ENCODE measurements at regions not wholly inside any gene's neighbourhood (a gene's known extent, or its start where the extent isn't known, plus 50 kb on each side); places are given as distances from the start of the nearest gene placed in this dataset.
"Not testable (repeated sequence)": the region's sequence is repeated elsewhere in the genome, so short reads cannot be mapped to it uniquely, and the experiment has no call there.

DNA sequence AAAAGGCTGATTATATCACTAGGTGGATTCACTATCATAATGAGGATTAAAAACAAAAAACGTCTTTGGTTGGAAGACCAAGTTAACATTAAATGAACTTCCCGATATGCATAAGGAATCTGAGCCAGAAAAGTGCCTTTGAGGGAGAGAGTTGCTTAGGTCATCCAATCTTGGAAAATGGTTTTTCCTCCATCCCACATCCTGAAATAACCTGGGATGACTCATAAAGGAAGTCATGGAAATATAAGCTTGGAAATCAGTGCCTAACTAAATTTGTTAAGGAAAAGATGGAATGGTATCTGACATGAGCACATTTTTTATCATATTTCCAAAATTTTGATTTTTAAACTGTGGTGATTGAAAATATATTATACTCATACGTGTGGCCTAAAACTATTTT, 66.0 kb downstream of the KBTBD8 start:
- H3K27ac Mint-ChIP-seq: no peak overlapping the region
- Histone ChIP-seq H3K27ac (ENCODE audit: low read depth, low read length) (no peak overlapping the region), H3K36me3 (ENCODE audit: control insufficient read depth, insufficient read depth, low read length) (no peaks in the 10 kb centered on the region), H3K27me3 (ENCODE audit: control insufficient read depth, insufficient read depth, low read length, poor library complexity, severe bottlenecking) (no peaks in the 10 kb centered on the region), H3K9ac (ENCODE audit: extremely low read depth, low read length, poor library complexity, severe bottlenecking) (no peak overlapping the region), H3K4me3 (ENCODE audit: low read length) (no peak overlapping the region), H3K9me3 (ENCODE audit: control insufficient read depth, low read length) (peaks cover 13% of the 10 kb centered on the region), H3K4me1 (ENCODE audit: control insufficient read depth, insufficient read depth, low read length) (no peaks in the 10 kb centered on the region)
- 77 to 86% methylated on average over 2 to 3 of the region's 3 CpGs for WGBS, 2 experiments (ENCODE audit: insufficient coverage in 1 of 2, insufficient read length in 1 of 2)
- H3K4me1 Mint-ChIP-seq: no peaks in the 10 kb centered on the region
- peaks cover 22% of the 10 kb centered on the region for H3K9me3 Mint-ChIP-seq
- H3K36me3 Mint-ChIP-seq (ENCODE audit: low read depth): peaks cover 1% of the 10 kb centered on the region
- TF ChIP-seq, protein P1, sequence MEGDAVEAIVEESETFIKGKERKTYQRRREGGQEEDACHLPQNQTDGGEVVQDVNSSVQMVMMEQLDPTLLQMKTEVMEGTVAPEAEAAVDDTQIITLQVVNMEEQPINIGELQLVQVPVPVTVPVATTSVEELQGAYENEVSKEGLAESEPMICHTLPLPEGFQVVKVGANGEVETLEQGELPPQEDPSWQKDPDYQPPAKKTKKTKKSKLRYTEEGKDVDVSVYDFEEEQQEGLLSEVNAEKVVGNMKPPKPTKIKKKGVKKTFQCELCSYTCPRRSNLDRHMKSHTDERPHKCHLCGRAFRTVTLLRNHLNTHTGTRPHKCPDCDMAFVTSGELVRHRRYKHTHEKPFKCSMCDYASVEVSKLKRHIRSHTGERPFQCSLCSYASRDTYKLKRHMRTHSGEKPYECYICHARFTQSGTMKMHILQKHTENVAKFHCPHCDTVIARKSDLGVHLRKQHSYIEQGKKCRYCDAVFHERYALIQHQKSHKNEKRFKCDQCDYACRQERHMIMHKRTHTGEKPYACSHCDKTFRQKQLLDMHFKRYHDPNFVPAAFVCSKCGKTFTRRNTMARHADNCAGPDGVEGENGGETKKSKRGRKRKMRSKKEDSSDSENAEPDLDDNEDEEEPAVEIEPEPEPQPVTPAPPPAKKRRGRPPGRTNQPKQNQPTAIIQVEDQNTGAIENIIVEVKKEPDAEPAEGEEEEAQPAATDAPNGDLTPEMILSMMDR (conservative IDR thresholded peaks at IDR 0.05): no peak
- H3K27me3 Mint-ChIP-seq (ENCODE audit: insufficient read depth): no peaks in the 10 kb centered on the region
- no peak overlapping the region for H3K4me3 Mint-ChIP-seq
- DNase-seq: no peak

DNA sequence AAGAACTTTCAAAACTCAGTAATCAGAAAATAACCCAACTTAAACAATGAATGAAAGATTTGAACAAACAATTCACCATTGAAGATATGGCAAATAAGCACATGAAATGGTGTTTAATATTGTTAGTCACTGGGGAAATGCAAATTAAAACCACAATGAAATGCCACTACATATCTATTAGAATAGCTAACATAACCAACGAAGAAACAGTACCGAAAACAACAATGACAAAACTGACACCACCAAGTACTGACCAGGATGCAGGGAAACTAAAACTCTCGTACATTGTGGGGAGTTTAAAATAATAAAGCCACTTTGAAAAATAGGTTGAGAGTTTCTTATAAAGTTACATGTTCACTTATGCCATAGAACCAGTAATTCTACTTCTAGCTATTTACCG, 69.1 kb downstream of the KBTBD8 start:
- H3K9me3 ChIP-seq (ENCODE audit: control insufficient read depth, low read length): no peaks in the 10 kb centered on the region
- no peak for DNase-seq
- TF ChIP-seq, protein P1 (conservative IDR thresholded peaks at IDR 0.05): no peak

DNA sequence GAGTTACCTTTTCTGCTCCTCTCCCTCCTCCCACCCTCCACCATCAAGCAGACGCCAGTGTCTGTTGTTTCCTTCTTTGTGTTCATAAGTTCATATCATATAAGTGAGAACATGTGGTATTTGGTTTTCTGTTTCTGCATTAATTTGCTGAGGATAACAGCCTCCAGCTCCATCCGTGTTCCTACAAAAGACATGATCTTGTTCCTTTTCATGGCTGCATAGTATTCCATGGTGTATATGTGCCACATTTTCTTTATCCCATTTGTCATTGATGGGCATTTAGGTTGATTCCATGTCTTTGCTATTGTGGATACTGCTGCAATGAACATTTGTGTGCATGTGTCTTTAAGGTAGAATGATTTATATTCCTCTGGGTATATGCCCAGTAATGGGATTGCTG, 74.5 kb downstream of the KBTBD8 start:
- not testable (repeated sequence) for DNase-seq; H3K9ac ChIP-seq (ENCODE audit: extremely low read depth, low read length, poor library complexity, severe bottlenecking); H3K9me3 Mint-ChIP-seq; H3K4me1 ChIP-seq (ENCODE audit: control insufficient read depth, insufficient read depth, low read length); H3K27ac Mint-ChIP-seq; H3K4me3 ChIP-seq (ENCODE audit: low read length); H3K9me3 ChIP-seq (ENCODE audit: control insufficient read depth, low read length); H3K36me3 ChIP-seq (ENCODE audit: control insufficient read depth, insufficient read depth, low read length); H3K27me3 ChIP-seq (ENCODE audit: control insufficient read depth, insufficient read depth, low read length, poor library complexity, severe bottlenecking); H3K4me3 Mint-ChIP-seq; H3K27ac ChIP-seq (ENCODE audit: low read depth, low read length); H3K27me3 Mint-ChIP-seq (ENCODE audit: insufficient read depth); H3K4me1 Mint-ChIP-seq; H3K36me3 Mint-ChIP-seq (ENCODE audit: low read depth)
- 83 to 95% methylated on average over 1 of the region's 2 CpGs for WGBS, 2 experiments (ENCODE audit: insufficient coverage in 1 of 2, insufficient read length in 1 of 2)

More for the DNA sequence above, 69.1 kb downstream of the KBTBD8 start:
- Histone ChIP-seq H3K4me3 (ENCODE audit: low read length) (no peak overlapping the region), H3K36me3 (ENCODE audit: control insufficient read depth, insufficient read depth, low read length) (no peaks in the 10 kb centered on the region), H3K9ac (ENCODE audit: extremely low read depth, low read length, poor library complexity, severe bottlenecking) (no peak overlapping the region), H3K27me3 (ENCODE audit: control insufficient read depth, insufficient read depth, low read length, poor library complexity, severe bottlenecking) (no peaks in the 10 kb centered on the region), H3K27ac (ENCODE audit: low read depth, low read length) (no peak overlapping the region), H3K4me1 (ENCODE audit: control insufficient read depth, insufficient read depth, low read length) (no peaks in the 10 kb centered on the region)
- Mint-ChIP-seq H3K4me3 (no peak overlapping the region), H3K27ac (no peak overlapping the region), H3K36me3 (ENCODE audit: low read depth) (no peaks in the 10 kb centered on the region), H3K4me1 (no peaks in the 10 kb centered on the region), H3K9me3 (no peaks in the 10 kb centered on the region), H3K27me3 (ENCODE audit: insufficient read depth) (no peaks in the 10 kb centered on the region)
- 96% methylated on average over 4 of the region's 4 CpGs; no CpG with 5 or more reads in 1 of the 2 experiments for whole genome bisulfite sequencing, 2 experiments (ENCODE audit: insufficient coverage in 1 of 2, insufficient read length in 1 of 2)

DNA sequence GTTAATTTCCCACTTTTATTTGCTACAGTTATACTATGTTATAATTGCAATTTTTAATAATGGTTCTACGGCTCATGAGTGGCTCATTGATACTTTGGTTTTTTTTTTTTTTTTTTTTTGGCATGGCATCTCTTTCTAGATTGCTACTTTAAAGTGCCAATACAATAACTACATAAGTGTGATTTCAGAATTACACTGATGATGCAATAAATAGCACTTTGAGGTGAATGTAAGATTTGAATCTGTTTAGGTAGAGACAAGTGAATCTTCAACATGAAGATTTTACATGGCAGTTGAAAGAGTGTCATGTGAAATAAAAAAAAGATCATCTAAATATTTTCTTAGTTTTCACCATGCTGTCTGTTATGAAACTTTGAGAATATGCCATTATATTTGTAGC, 75.7 kb downstream of the KBTBD8 start:
- Mint-ChIP-seq H3K4me1 (no peaks in the 10 kb centered on the region), H3K9me3 (peaks cover 3% of the 10 kb centered on the region), H3K4me3 (no peak overlapping the region), H3K27ac (no peak overlapping the region), H3K36me3 (ENCODE audit: low read depth) (no peaks in the 10 kb centered on the region), H3K27me3 (ENCODE audit: insufficient read depth) (peaks cover 3% of the 10 kb centered on the region)
- H3K9me3 ChIP-seq (ENCODE audit: control insufficient read depth, low read length): peaks cover 5% of the 10 kb centered on the region
- DNase-seq: no peak
- no peak overlapping the region for H3K27ac ChIP-seq (ENCODE audit: low read depth, low read length)
- H3K36me3 ChIP-seq (ENCODE audit: control insufficient read depth, insufficient read depth, low read length): no peaks in the 10 kb centered on the region
- whole genome bisulfite sequencing, 2 experiments (ENCODE audit: insufficient coverage in 1 of 2, insufficient read length in 1 of 2): 100% methylated on average over 1 of the region's 1 CpG; no CpG with 5 or more reads in 1 of the 2 experiments
- no peaks in the 10 kb centered on the region for H3K27me3 ChIP-seq (ENCODE audit: control insufficient read depth, insufficient read depth, low read length, poor library complexity, severe bottlenecking)
- H3K4me1 ChIP-seq (ENCODE audit: control insufficient read depth, insufficient read depth, low read length): no peaks in the 10 kb centered on the region
- no peak overlapping the region for H3K9ac ChIP-seq (ENCODE audit: extremely low read depth, low read length, poor library complexity, severe bottlenecking)
- H3K4me3 ChIP-seq (ENCODE audit: low read length): no peak overlapping the region
- TF ChIP-seq, protein P1 (conservative IDR thresholded peaks at IDR 0.05): no peak
